ENCODE measurements at regions not wholly inside any gene's neighbourhood (a gene's known extent, or its start where the extent isn't known, plus 50 kb on each side); places are given as distances from the start of the nearest gene placed in this dataset.

DNA sequence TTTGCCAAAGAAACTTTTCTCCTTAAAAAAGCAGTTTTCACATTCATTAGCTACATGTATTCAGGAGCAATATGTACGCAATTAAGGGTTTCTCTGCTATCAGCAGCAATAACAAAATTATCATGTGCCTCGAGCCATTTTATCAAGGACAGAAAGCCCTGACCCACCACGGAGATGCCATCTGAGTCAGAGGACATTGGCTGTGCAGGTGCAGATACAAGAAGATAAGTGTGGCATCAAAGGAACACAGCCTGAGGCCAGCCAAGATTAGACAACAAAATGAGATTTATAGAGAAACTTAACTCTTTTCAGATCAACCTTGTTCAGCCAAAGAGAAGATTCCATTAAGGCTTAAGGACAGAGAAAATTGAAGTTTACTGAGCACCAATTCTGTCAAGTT lies 115.2 kb upstream of the LGSN start:
- TF ChIP-seq, protein P1, sequence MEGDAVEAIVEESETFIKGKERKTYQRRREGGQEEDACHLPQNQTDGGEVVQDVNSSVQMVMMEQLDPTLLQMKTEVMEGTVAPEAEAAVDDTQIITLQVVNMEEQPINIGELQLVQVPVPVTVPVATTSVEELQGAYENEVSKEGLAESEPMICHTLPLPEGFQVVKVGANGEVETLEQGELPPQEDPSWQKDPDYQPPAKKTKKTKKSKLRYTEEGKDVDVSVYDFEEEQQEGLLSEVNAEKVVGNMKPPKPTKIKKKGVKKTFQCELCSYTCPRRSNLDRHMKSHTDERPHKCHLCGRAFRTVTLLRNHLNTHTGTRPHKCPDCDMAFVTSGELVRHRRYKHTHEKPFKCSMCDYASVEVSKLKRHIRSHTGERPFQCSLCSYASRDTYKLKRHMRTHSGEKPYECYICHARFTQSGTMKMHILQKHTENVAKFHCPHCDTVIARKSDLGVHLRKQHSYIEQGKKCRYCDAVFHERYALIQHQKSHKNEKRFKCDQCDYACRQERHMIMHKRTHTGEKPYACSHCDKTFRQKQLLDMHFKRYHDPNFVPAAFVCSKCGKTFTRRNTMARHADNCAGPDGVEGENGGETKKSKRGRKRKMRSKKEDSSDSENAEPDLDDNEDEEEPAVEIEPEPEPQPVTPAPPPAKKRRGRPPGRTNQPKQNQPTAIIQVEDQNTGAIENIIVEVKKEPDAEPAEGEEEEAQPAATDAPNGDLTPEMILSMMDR (IDR thresholded peaks at IDR 0.05; ENCODE audit: low read depth, low read length) = no peak
- DNase-seq = no peak

DNA sequence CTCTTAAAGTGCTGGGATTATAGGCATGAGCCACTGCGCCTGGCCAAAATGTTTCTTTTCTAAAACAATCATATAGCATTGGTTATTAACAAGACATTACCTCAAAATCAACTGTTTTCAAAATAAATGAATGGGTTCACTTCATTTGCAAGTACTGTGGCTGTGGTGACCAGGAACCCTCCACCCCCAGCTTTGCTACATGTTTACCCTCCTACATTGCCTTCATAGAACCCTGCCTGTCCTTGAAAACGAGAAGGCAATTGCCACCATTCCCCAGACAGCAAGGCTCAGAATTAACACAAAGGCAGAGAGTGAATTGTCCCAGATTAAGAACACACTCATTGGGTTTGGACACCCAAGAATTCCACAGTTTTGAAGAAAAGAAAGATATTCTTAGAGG lies 116.6 kb upstream of the LGSN start:
- no peaks in the 10 kb centered on the region for H3K36me3 ChIP-seq
- H3K27me3 ChIP-seq (ENCODE audit: insufficient read depth, low read depth, severe bottlenecking) = peaks cover 5% of the 10 kb centered on the region
- no peak overlapping the region for H3K27ac ChIP-seq
- H3K4me3 ChIP-seq (ENCODE audit: low read depth, low read length) = no peak overlapping the region
- DNase-seq = no peak
- H3K9me3 ChIP-seq (ENCODE audit: severe bottlenecking) = no peaks in the 10 kb centered on the region
- TF ChIP-seq, protein P1 (IDR thresholded peaks at IDR 0.05; ENCODE audit: low read depth, low read length) = no peak

More for the DNA sequence above, 115.2 kb upstream of the LGSN start:
- Histone ChIP-seq H3K9me3 (ENCODE audit: severe bottlenecking) (no peaks in the 10 kb centered on the region), H3K27ac (no peak overlapping the region), H3K27me3 (ENCODE audit: insufficient read depth, low read depth, severe bottlenecking) (peaks cover 5% of the 10 kb centered on the region), H3K36me3 (no peaks in the 10 kb centered on the region), H3K4me3 (ENCODE audit: low read depth, low read length) (no peak overlapping the region)

DNA sequence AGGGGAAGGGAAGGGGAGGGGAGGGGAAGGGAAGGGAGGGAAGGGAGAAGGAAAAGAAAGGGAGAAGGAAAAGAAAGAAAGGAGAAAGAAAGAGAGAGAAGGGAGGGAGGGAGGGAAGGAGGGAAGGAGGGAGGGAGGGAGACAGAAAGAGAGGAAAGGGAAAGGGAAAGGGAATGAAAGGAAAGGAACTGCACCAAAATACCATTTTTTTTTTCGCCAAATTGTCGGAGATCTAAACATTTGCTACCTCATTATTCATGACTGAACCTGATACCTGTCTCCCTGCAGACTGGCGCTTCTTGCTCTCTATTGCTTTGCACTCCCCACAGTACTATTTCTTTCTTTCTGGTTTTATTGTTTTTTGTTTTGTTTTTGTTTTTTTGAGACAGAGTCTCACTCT lies 117.3 kb upstream of the LGSN start:
- no peaks in the 10 kb centered on the region for H3K36me3 ChIP-seq
- no peak for DNase-seq

DNA sequence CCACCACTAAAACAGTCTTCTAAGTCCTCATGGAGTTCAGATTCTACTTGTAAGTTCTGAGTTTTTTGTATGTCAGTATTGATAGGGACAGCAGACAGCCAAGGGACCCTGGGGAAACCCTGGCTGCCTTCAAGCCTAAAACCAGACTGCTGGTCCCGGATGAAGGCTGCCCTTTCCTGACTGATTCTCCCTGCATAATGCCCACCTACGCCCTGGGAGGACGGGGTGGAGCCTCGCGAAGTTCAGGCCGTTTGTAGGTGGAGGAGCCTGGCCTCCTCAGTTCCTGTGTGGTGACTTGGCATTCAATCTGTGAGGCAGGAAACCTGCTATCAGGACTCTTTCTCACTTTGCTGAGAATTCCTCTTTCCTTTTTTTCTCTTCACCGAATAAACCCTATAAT lies 120.3 kb upstream of the LGSN start:
- no peak for DNase-seq
- H3K27me3 ChIP-seq (ENCODE audit: insufficient read depth, low read depth, severe bottlenecking) = peaks cover under 1% of the 10 kb centered on the region
- TF ChIP-seq, protein P1 (IDR thresholded peaks at IDR 0.05; ENCODE audit: low read depth, low read length) = no peak
- no peak overlapping the region for H3K4me3 ChIP-seq (ENCODE audit: low read depth, low read length)
- H3K27ac ChIP-seq = no peak overlapping the region
- no peaks in the 10 kb centered on the region for H3K9me3 ChIP-seq (ENCODE audit: severe bottlenecking)
- no peaks in the 10 kb centered on the region for H3K36me3 ChIP-seq

More for the DNA sequence above, 117.3 kb upstream of the LGSN start:
- TF ChIP-seq, protein P1 (IDR thresholded peaks at IDR 0.05; ENCODE audit: low read depth, low read length) = no peak
- Histone ChIP-seq H3K27me3 (ENCODE audit: insufficient read depth, low read depth, severe bottlenecking) (peaks cover 5% of the 10 kb centered on the region), H3K4me3 (ENCODE audit: low read depth, low read length) (no peak overlapping the region), H3K9me3 (ENCODE audit: severe bottlenecking) (no peaks in the 10 kb centered on the region), H3K27ac (no peak overlapping the region)

DNA sequence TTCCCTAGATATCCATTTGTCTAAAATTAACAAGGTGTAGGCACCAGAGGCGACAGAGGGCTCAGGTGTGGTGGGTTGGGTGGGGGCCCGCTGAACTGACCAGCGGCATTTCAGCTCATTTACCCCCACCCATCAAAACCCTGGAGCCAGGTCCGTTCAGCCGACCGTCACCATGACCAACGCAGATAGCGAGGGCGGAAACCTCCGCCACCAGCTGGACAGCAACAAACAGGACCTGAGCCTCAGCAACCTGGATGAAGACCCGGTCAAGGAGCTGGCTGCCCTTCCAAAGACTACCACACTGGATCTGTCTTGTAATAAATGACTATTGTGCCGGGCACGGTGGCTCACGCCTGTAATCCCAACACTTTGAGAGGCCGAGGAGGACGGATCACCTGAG lies 120.8 kb upstream of the LGSN start:
- Histone ChIP-seq H3K27me3 (ENCODE audit: insufficient read depth, low read depth, severe bottlenecking) (no peaks in the 10 kb centered on the region), H3K9me3 (ENCODE audit: severe bottlenecking) (no peaks in the 10 kb centered on the region), H3K4me3 (ENCODE audit: low read depth, low read length) (no peak overlapping the region), H3K36me3 (no peaks in the 10 kb centered on the region), H3K27ac (no peak overlapping the region)
- TF ChIP-seq, protein P1 (IDR thresholded peaks at IDR 0.05; ENCODE audit: low read depth, low read length) = no peak
- no peak for DNase-seq

DNA sequence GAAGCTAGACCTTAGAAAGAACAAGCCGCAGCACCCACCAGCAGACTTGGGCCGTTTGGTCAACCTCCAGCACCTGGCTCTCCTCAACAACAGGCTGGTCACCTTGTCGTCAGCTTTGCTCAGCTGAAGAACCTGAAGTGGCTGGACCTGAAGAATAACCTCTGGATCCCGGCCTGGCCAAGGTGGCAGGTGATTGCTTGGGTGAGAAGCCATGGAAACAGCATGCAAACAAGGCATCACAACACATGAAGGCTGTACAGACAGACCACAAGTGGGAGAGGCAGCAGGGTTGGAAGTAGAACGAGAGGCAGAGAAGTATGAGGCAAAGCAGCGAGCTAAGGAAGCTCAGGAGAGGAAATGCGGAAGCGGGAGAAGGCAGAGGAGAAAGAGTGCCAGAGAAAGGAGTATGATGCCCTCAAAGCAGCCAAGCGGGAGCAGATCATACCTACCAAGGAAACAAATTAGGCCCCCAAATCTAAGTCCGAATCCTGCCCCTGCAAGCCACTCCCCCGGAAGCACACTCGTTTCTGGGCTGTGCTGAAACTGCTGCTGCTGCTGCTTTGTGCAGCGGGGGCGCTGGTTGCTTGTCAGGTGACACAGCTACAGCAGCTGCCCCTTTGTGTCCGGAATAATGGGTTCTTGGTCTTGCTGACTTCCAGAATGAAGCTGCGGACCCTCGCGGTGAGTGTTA lies 121.6 kb upstream of the LGSN start:
- no peaks in the 10 kb centered on the region for H3K9me3 ChIP-seq (ENCODE audit: severe bottlenecking)
- H3K4me3 ChIP-seq (ENCODE audit: low read depth, low read length) = no peak overlapping the region
- H3K27ac ChIP-seq = no peak overlapping the region
- TF ChIP-seq, protein P1 (IDR thresholded peaks at IDR 0.05; ENCODE audit: low read depth, low read length) = 0 out of 2 replicates have a peak, but pooled peaks have one; percentile 7
- DNase-seq = no peak
- H3K36me3 ChIP-seq = no peaks in the 10 kb centered on the region
- H3K27me3 ChIP-seq (ENCODE audit: insufficient read depth, low read depth, severe bottlenecking) = no peaks in the 10 kb centered on the region

All from WERI-Rb-1 (cell line).